ENCODE measurements at regions not wholly inside any gene's neighbourhood (a gene's known extent, or its start where the extent isn't known, plus 50 kb on each side); places are given as distances from the start of the nearest gene placed in this dataset.

DNA sequence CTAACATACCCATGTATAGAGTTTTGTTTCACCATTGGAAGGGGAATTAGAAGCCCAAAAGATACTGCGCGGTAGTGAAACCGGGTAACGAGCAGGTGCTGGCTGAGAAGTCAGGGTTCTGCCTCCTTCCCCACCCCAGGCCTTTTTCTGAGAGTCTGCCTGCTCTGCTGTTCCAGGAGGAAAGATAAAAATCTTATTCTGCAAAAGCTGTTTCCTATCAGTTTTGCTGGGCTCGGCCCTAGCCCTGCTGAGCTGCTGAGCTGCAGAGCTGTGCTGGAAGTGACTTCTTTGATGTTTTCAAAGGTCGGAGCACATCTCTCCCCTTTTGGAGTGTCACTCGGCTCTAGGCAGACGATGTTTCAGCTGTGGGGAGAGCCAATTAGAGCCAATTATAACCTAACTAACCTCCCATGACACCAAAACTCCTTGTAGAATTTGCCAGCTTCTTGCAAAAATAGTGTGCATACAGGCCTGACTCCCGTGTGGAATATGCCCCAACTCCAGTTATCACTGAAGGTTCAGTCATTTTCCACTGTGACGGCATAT lies 59.4 kb downstream of the SPATA19 start:
- in situ Hi-C loops (cut with MboI; ENCODE audit: low sequenced_read_pairs) (no loop called here), dilution Hi-C loops (cut with HindIII; ENCODE audit: low sequenced_read_pairs, unreplicated experiment) (no loop called here), intact Hi-C loops (cut with micrococcal nuclease) (no loop called here)
- Histone ChIP-seq H3K9me1 (ENCODE audit: insufficient read depth, low read length) (no peaks in the 10 kb centered on the region), H3K18ac (ENCODE audit: low read depth, low read length) (no peak overlapping the region), H3K4me3 (ENCODE audit: insufficient read depth, low read depth, low read length) (no peak overlapping the region), H4K8ac (ENCODE audit: low read depth in 2 of 2, low read length in 2 of 2) (no peak overlapping the region), H3K9me3 (ENCODE audit: control insufficient read depth, insufficient read depth, low read length) (peaks cover 29% of the 10 kb centered on the region), H3K4me1 (ENCODE audit: control insufficient read depth, insufficient read depth, low read length) (no peaks in the 10 kb centered on the region), H3K4ac (ENCODE audit: low read depth, low read length) (no peak overlapping the region), H3K23ac (ENCODE audit: low read depth, low read length) (no peak overlapping the region), H3K36me3 (ENCODE audit: control insufficient read depth, insufficient read depth, low read length) (no peaks in the 10 kb centered on the region), H4K91ac (ENCODE audit: insufficient read depth, low read depth, low read length) (no peak overlapping the region), H3K27me3 (ENCODE audit: control insufficient read depth, insufficient read depth, low read length) (no peaks in the 10 kb centered on the region), H3K4me2 (ENCODE audit: low read depth, low read length) (no peak overlapping the region), H3K79me1 (ENCODE audit: low read depth in 1 of 2, low read length in 2 of 2) (no peaks in the 10 kb centered on the region), H2AFZ (replicated peaks; ENCODE audit: low read length, poor library complexity) (no peak overlapping the region), H4K20me1 (ENCODE audit: insufficient read depth, low read length) (no peaks in the 10 kb centered on the region), H2BK15ac (ENCODE audit: low read depth, low read length) (no peak overlapping the region), H2BK5ac (ENCODE audit: low read depth, low read length, poor library complexity, severe bottlenecking) (no peak overlapping the region), H2BK120ac (ENCODE audit: low read depth, low read length) (no peak overlapping the region), H3K14ac (replicated peaks; ENCODE audit: low read depth, low read length) (no peak overlapping the region), H4K5ac (ENCODE audit: low read depth, low read length) (no peak overlapping the region), H2AK5ac (ENCODE audit: low read depth, low read length) (no peak overlapping the region), H3K9ac (ENCODE audit: low read depth, low read length) (no peak overlapping the region), H2BK20ac (ENCODE audit: low read depth, low read length) (no peak overlapping the region), H3K56ac (ENCODE audit: extremely low read depth, insufficient read depth, low read length) (no peak overlapping the region), H3K27ac (ENCODE audit: insufficient read depth, low read length) (no peak overlapping the region), H2AK9ac (replicated peaks; ENCODE audit: low read depth, low read length, poor library complexity) (no peak overlapping the region)
- no TSS peak for BruUV-seq (replicated peaks)
- WGBS, 2 experiments (ENCODE audit: extremely low coverage in 2 of 2, insufficient read length in 1 of 2) = 18% methylated on average over 3 of the region's 10 CpGs; no CpG with 5 or more reads in 1 of the 2 experiments
- DNase-seq (no peak), ATAC-seq (ENCODE audit: low read depth) (no peak)
- TF ChIP-seq CEBPB (IDR thresholded peaks at IDR 0.05; ENCODE audit: low read depth, low read length) (no peak), RFX5 (IDR thresholded peaks at IDR 0.05; ENCODE audit: low read depth, low read length) (no peak), FOS (IDR thresholded peaks at IDR 0.05; ENCODE audit: low read depth, low read length) (no peak), CHD1 (IDR thresholded peaks at IDR 0.05; ENCODE audit: low read depth, low read length) (no peak), NFE2L2 (IDR thresholded peaks at IDR 0.05; ENCODE audit: low read depth, low read length) (no peak), MAZ (IDR thresholded peaks at IDR 0.05; ENCODE audit: borderline replicate concordance, low read depth, low read length) (no peak), MXI1 (IDR thresholded peaks at IDR 0.05; ENCODE audit: borderline replicate concordance, low read depth, low read length) (no peak), SMC3 (IDR thresholded peaks at IDR 0.05; ENCODE audit: low read depth, low read length) (no peak)
- TF ChIP-seq, protein P1, sequence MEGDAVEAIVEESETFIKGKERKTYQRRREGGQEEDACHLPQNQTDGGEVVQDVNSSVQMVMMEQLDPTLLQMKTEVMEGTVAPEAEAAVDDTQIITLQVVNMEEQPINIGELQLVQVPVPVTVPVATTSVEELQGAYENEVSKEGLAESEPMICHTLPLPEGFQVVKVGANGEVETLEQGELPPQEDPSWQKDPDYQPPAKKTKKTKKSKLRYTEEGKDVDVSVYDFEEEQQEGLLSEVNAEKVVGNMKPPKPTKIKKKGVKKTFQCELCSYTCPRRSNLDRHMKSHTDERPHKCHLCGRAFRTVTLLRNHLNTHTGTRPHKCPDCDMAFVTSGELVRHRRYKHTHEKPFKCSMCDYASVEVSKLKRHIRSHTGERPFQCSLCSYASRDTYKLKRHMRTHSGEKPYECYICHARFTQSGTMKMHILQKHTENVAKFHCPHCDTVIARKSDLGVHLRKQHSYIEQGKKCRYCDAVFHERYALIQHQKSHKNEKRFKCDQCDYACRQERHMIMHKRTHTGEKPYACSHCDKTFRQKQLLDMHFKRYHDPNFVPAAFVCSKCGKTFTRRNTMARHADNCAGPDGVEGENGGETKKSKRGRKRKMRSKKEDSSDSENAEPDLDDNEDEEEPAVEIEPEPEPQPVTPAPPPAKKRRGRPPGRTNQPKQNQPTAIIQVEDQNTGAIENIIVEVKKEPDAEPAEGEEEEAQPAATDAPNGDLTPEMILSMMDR (conservative IDR thresholded peaks at IDR 0.05; ENCODE audit: low read depth, low read length) = no peak
- TF ChIP-seq, protein P2, sequence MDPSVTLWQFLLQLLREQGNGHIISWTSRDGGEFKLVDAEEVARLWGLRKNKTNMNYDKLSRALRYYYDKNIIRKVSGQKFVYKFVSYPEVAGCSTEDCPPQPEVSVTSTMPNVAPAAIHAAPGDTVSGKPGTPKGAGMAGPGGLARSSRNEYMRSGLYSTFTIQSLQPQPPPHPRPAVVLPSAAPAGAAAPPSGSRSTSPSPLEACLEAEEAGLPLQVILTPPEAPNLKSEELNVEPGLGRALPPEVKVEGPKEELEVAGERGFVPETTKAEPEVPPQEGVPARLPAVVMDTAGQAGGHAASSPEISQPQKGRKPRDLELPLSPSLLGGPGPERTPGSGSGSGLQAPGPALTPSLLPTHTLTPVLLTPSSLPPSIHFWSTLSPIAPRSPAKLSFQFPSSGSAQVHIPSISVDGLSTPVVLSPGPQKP (IDR thresholded peaks at IDR 0.05; ENCODE audit: borderline replicate concordance, low read depth, low read length) = no peak
- TF ChIP-seq, protein P3, sequence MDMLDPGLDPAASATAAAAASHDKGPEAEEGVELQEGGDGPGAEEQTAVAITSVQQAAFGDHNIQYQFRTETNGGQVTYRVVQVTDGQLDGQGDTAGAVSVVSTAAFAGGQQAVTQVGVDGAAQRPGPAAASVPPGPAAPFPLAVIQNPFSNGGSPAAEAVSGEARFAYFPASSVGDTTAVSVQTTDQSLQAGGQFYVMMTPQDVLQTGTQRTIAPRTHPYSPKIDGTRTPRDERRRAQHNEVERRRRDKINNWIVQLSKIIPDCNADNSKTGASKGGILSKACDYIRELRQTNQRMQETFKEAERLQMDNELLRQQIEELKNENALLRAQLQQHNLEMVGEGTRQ (IDR thresholded peaks at IDR 0.05; ENCODE audit: low read depth, low read length) = no peak
- CTCF ChIA-PET = no interaction called here
- POLR2A ChIA-PET (ENCODE audit: unreplicated experiment) = no interaction called here
